Kidney epithelial cell (primary cell): ENCODE measurements at regions not wholly inside any gene's neighbourhood (a gene's known extent, or its start where the extent isn't known, plus 50 kb on each side); places are given as distances from the start of the nearest gene placed in this dataset.

Experiments
- DNase-seq: peaks from one replicate; pipeline ENCODE4 v3.0.0-alpha.2; 2010; ENCODE audit warnings: low read depth
- H3K27me3 ChIP-seq: 2 replicates; pipeline ENCODE4 v1.6.0; 2011; ENCODE audit warnings: low read length; ENCODE audit not compliant: control insufficient read depth, insufficient read depth
- H3K36me3 ChIP-seq: 2 replicates; pipeline ENCODE4 v1.5.1; 2011; ENCODE audit warnings: low read length; ENCODE audit not compliant: control insufficient read depth, insufficient read depth
- H3K4me3 ChIP-seq: 2 replicates; pipeline ENCODE4 v1.5.1; 2011; ENCODE audit warnings: low read depth, mild to moderate bottlenecking, control low read depth, low read length
- TF ChIP-seq, protein P1 (sequence below): IDR thresholded peaks from 2 replicates; pipeline ENCODE4 v1.5.1; 2011; ENCODE audit warnings: mild to moderate bottlenecking, moderate library complexity, low read length, control low read depth, inconsistent platforms; ENCODE audit not compliant: insufficient read depth, poor library complexity, severe bottlenecking

DNA sequence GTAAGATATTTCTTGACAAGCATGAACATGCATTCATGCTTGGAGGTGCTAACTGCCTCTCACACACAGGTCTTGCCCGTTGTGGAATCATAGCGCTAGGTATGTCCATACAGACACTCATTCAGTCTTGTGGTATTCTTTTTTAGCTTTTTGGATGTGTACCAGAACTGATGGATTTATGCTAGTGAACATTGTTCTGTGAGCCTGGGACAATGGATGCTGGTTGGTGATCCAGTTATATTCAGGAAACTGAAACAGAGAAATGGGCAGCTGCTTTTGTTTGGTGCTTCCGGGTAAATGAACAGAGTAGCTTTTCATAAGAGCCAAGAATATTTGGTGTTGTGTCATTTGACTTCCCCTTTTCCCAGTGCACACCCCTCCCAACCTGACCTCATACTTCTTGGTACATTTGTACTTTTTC is 78.9 kb upstream of the SLC4A4 start:
- no peak for DNase-seq
- Histone ChIP-seq H3K4me3 (no peak overlapping the region), H3K36me3 (no peaks in the 10 kb centered on the region), H3K27me3 (no peaks in the 10 kb centered on the region)
- TF ChIP-seq, protein P1, sequence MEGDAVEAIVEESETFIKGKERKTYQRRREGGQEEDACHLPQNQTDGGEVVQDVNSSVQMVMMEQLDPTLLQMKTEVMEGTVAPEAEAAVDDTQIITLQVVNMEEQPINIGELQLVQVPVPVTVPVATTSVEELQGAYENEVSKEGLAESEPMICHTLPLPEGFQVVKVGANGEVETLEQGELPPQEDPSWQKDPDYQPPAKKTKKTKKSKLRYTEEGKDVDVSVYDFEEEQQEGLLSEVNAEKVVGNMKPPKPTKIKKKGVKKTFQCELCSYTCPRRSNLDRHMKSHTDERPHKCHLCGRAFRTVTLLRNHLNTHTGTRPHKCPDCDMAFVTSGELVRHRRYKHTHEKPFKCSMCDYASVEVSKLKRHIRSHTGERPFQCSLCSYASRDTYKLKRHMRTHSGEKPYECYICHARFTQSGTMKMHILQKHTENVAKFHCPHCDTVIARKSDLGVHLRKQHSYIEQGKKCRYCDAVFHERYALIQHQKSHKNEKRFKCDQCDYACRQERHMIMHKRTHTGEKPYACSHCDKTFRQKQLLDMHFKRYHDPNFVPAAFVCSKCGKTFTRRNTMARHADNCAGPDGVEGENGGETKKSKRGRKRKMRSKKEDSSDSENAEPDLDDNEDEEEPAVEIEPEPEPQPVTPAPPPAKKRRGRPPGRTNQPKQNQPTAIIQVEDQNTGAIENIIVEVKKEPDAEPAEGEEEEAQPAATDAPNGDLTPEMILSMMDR = no peak

DNA sequence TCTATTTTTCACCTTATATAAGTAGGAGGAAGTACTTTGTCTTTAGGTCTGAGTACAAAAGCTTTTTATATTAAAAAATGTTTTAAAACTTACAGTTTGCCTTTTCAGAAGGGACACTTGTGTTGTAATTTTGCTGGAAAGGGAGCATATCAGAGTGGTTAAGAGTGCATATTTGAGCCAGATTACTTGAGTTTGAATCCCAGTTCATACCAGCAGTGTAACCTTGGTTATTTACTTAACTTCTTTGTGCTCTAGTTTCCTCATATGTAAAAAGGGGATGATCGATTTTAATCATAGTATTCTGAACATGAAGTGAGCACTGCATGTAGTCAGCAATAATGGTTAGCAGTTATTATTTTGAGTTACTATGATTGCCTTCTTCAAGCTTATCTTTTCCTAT is 78.3 kb upstream of the SLC4A4 start:
- TF ChIP-seq, protein P1 = no peak

DNA sequence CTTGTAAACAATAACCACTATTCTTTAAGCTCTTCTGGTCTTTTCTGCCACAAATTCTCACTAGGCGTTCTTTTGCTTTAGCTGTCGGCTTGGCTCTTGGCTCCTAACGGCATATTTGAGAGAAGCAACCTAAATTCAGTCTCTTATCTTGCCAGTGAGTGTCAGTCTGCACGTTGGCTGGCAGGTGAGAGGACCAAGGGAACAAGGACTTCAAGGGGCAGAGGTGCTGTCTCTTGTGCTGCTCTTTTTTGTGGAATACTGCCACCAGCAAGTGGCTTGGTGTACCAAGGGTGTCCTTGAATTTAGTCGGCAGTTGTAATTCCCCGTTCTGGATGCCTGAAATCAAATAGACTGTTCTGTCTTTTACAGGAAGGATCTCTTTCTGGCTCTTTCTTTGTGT is 77.8 kb upstream of the SLC4A4 start:
- Histone ChIP-seq H3K27me3 (no peaks in the 10 kb centered on the region), H3K36me3 (no peaks in the 10 kb centered on the region), H3K4me3 (no peak overlapping the region)
- TF ChIP-seq, protein P1 = no peak
- no peak for DNase-seq

More for the DNA sequence above, 78.3 kb upstream of the SLC4A4 start:
- H3K4me3 ChIP-seq = no peak overlapping the region
- H3K27me3 ChIP-seq = no peaks in the 10 kb centered on the region
- H3K36me3 ChIP-seq = no peaks in the 10 kb centered on the region
- DNase-seq = no peak

DNA sequence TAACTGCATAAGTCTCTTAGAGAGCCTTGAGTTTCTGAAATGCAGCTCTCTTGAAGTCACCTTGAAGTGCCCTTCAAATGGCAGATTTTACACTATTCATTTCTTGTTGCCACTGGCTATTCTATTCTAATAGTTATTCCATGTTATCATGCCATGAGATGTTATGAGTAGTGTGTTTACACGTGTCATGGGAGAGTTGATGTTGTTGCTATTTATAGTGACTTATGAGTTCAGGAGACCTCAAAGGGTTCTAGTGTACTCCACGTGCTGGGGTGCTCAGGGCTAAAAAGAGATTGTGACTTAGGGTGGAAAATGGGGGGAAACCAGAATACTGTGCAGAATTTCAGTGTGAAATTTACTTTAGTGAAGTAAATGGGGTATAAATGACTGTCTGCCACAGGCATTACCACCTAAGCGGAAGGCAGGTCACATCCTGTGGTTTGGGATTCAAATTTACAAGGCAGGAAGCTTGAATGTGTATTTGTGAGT is 77.1 kb upstream of the SLC4A4 start:
- no peak for DNase-seq

DNA sequence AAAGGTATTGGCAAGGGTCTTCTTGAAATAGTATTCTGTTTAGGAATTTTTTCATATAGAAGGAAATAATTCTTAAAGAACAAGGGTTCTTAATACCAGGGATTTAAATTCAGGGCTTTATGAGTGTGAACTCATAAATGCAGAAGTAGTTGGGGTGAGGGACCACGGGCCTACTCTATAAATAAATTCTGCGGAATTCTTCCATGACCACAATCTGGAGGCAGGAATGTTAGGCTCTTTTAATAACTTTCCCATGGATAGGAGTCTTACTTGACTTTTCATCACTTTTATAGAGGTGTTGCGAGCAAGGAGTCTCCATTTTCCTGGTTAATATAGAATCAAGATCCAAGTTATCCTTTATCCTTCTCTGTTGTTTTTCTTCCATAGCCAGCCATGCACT is 76.7 kb upstream of the SLC4A4 start:
- TF ChIP-seq, protein P1 = no peak
- no peak for DNase-seq
- Histone ChIP-seq H3K36me3 (no peaks in the 10 kb centered on the region), H3K27me3 (no peaks in the 10 kb centered on the region), H3K4me3 (no peak overlapping the region)

More for the DNA sequence above, 77.1 kb upstream of the SLC4A4 start:
- TF ChIP-seq, protein P1 = no peak
- no peak overlapping the region for H3K4me3 ChIP-seq
- no peaks in the 10 kb centered on the region for H3K36me3 ChIP-seq
- H3K27me3 ChIP-seq = no peaks in the 10 kb centered on the region

DNA sequence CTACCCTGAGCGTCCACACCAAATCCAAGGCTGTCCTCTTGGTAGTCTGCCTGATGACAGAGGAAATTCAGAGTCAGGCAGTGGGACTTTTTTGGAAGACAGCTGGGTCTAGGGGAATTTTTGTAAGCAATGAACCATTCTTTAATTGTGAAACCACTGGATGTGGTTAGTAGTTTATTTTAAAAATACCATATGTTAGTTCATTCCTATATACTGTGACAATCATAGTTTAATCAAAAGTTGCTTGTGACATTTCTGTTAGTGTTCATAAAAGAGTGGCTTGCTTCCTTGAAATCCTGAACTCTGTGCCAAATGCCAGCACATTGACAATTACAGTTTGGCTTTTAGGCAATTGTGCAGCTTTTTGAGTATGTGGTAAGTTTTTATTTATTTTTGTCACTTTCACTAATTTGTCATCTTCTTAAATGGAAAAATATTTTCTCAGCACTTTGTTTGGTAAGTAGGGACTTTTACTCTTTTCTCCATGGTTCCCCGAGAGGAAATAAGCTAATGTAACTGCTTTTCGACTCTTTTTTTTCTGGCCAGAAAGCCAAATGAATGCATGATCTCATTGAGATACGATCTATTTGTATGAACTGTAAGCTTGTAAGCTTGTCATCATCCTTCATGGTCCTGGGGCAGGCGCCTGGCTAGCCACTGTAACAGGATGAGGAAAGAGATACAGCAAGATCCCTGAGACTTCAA is 72.6 kb upstream of the SLC4A4 start:
- no peaks in the 10 kb centered on the region for H3K27me3 ChIP-seq
- no peak for DNase-seq
- H3K4me3 ChIP-seq = no peak overlapping the region
- no peaks in the 10 kb centered on the region for H3K36me3 ChIP-seq
- TF ChIP-seq, protein P1 = no peak
